IPS DF 4.7 (cell line): ENCODE measurements at regions not wholly inside any gene's neighbourhood (a gene's known extent, or its start where the extent isn't known, plus 50 kb on each side); places are given as distances from the start of the nearest gene placed in this dataset.
"Not testable (repeated sequence)": the region's sequence is repeated elsewhere in the genome, so short reads cannot be mapped to it uniquely, and the experiment has no call there.

Source experiments
- DNase-seq: peaks from one replicate; pipeline ENCODE4 v3.0.0-alpha.2; 2013; ENCODE audit warnings: low spot score; ENCODE audit errors: extremely low read depth

GRCh38 chr10:53209944-53210611 lies 437.5 kb upstream of the MBL2 start:
- DNase-seq, result peak; percentile 33

GRCh38 chr10:53183733-53184132 lies 411.1 kb upstream of the MBL2 start:
- DNase-seq, result no peak

GRCh38 chr10:53177468-53177867 lies 404.9 kb upstream of the MBL2 start:
- DNase-seq, result no peak

- DNase-seq, result no peak
These were observed 393.7 kb upstream of the MBL2 start for GRCh38 chr10:53166325-53166724.

- DNase-seq, result no peak
These were observed 390.3 kb upstream of the MBL2 start for GRCh38 chr10:53162856-53163255.

- DNase-seq, result no peak
These were observed 388.6 kb upstream of the MBL2 start for GRCh38 chr10:53161231-53161630.

- DNase-seq, result not testable (repeated sequence)
These were observed 383.1 kb upstream of the MBL2 start for GRCh38 chr10:53155674-53156073.

- no peak for DNase-seq
These were observed 381.2 kb upstream of the MBL2 start for GRCh38 chr10:53153831-53154230.

GRCh38 chr10:53140506-53140905 lies 367.9 kb upstream of the MBL2 start:
- DNase-seq, result no peak

GRCh38 chr10:53135897-53136253 lies 363.3 kb upstream of the MBL2 start:
- DNase-seq, result no peak

GRCh38 chr10:53135213-53135896 lies 362.8 kb upstream of the MBL2 start:
- no peak for DNase-seq

- DNase-seq, result no peak
These were observed 361.5 kb upstream of the MBL2 start for GRCh38 chr10:53134050-53134449.

GRCh38 chr10:53130337-53130736 lies 357.8 kb upstream of the MBL2 start:
- DNase-seq, result no peak

GRCh38 chr10:53127686-53128085 lies 355.1 kb upstream of the MBL2 start:
- DNase-seq, result no peak

- no peak for DNase-seq
These were observed 350.7 kb upstream of the MBL2 start for GRCh38 chr10:53123311-53123710.

GRCh38 chr10:53122281-53122680 lies 349.7 kb upstream of the MBL2 start:
- no peak for DNase-seq

GRCh38 chr10:53115660-53116059 lies 343.1 kb upstream of the MBL2 start:
- no peak for DNase-seq

- no peak for DNase-seq
These were observed 338.9 kb upstream of the MBL2 start for GRCh38 chr10:53111529-53111928.

GRCh38 chr10:53109320-53109719 lies 336.7 kb upstream of the MBL2 start:
- DNase-seq, result no peak

- no peak for DNase-seq
These were observed 335.8 kb upstream of the MBL2 start for GRCh38 chr10:53108317-53108934.

- DNase-seq, result no peak
These were observed 335.1 kb upstream of the MBL2 start for GRCh38 chr10:53107711-53108110.

- DNase-seq, result no peak
These were observed 329.8 kb upstream of the MBL2 start for GRCh38 chr10:53102424-53102823.

- DNase-seq, result no peak
These were observed 321.3 kb upstream of the MBL2 start for GRCh38 chr10:53093878-53094277.
